ENCODE measurements at regions not wholly inside any gene's neighbourhood (a gene's known extent, or its start where the extent isn't known, plus 50 kb on each side); places are given as distances from the start of the nearest gene placed in this dataset.

DNA sequence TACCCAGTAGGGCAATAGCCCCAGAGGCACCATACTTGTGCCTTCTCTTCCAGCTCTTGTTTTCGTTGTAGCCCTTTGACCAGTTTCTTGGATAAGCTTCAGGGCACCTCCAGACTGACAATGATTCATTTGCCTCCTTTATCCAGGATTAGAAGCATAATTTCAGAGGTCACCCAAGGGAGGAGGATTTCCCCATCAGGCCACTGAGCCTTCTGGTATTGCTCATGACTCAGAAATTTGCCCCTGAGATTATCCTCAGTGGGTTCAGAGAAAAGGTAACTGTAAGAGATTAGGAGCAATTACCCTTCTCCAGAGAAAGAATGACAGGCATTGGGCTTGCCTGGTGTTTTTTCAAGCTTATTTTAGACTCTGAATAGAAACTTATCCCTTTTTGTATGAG lies 147.9 kb downstream of the MSX2 start:
- no peak for DNase-seq (ENCODE audit: extremely low read depth, low read depth)
- no peak for TF ChIP-seq CTCF (IDR thresholded peaks at IDR 0.05; ENCODE audit: low read depth, low read length)

DNA sequence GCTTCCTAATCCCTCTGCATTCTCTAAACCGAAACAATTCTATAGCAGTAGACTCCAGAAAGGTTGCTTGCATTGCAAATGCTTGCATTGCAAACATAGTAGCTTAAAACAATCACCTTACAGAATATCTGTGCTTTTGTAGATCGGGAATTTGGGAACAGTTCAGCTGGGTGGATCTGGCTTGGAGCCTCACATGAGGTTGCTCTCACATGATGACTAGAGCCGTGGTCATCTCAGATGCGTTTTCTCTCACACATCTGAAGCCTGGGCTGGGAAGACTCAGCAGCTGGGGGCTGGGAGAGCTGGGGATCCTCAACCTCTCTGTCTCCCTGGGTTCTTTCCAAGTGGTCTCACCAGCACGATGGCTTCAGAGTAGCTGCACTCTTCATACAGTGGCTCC lies 127.8 kb downstream of the MSX2 start:
- DNase-seq (ENCODE audit: extremely low read depth, low read depth) = no peak
- TF ChIP-seq CTCF (IDR thresholded peaks at IDR 0.05; ENCODE audit: low read depth, low read length) = no peak

DNA sequence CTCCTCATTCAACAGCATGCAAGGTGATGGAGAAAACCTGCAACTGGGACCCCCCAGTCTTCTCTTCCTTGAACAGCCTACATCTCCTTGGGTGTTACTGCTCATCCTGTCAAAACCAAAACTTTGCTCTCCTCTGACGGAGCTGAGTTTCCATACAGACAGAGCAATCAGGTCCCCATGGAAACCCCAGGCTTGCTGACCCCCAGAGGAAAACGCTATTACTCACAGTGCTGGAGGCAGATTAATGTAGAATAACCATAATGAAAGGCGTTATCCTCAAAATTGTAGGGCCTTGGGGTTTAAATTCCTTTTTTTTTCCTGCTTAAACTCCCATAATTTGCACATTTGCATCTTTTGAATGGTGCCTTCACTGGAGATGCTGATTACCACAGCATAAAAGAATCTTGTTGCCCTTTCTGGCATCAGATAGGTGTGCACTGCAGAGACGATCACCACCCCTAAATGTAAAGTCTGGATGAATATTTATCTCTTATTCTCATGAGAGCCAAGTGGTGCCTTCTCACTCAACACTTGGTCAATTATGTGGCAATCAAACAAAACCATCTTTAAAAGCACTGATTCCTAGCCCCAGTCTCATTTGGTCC lies 126.3 kb downstream of the MSX2 start:
- no peak for DNase-seq (ENCODE audit: extremely low read depth, low read depth)
- TF ChIP-seq CTCF (IDR thresholded peaks at IDR 0.05; ENCODE audit: low read depth, low read length) = no peak

DNA sequence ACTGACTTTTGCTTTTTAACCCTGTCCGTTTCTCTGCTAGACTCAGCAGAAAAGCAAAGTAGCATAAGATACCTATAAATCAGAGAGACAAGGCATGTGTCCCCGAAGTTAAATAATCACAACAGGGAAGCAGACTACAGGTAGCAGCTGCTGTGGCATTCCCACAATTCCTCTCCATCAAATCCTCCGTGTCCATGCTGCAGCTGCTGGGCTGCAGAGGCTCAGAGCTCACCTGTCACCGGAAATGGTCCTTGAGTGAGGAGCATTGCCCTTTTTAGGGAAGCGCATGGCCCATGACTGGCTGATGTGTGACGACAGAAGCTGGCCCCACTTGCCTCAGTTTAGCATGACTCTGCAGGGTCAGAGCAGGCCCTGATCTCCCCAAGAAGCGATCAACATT lies 125.0 kb downstream of the MSX2 start:
- no peak for TF ChIP-seq CTCF (IDR thresholded peaks at IDR 0.05; ENCODE audit: low read depth, low read length)
- DNase-seq (ENCODE audit: extremely low read depth, low read depth) = no peak

DNA sequence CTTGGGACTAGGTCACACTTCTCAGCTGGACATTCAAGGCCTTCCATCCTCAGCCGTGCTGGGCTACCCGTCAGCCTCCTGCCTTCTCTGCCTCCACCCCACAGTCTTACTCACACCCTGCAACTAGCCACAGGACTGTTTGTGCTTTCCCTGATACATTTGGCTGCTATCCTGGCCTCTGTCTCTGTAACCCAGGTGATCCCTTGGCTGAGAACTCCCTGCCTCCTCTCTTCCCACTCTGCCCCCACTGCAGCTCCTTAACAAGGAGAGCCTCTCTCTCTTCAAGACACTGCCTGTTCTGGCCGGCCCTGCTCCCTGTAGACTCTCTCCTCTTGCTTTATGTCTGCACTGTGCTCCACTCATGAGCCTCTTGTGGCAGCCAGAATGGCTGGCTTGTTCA lies 120.6 kb downstream of the MSX2 start:
- DNase-seq (ENCODE audit: extremely low read depth, low read depth) = no peak
- TF ChIP-seq CTCF (IDR thresholded peaks at IDR 0.05; ENCODE audit: low read depth, low read length) = no peak

- peak; percentile 43 for DNase-seq (ENCODE audit: extremely low read depth, low read depth)
- TF ChIP-seq CTCF (IDR thresholded peaks at IDR 0.05; ENCODE audit: low read depth, low read length) = no peak
These were observed 119.2 kb downstream of the MSX2 start for GRCh38 chr5:174843263-174844250.

GRCh38 chr5:174840435-174840834 lies 116.1 kb downstream of the MSX2 start:
- no peak for DNase-seq (ENCODE audit: extremely low read depth, low read depth)
- no peak for TF ChIP-seq CTCF (IDR thresholded peaks at IDR 0.05; ENCODE audit: low read depth, low read length)

Data from AG09319 (cell line).